ENCODE measurements at regions not wholly inside any gene's neighbourhood (a gene's known extent, or its start where the extent isn't known, plus 50 kb on each side); places are given as distances from the start of the nearest gene placed in this dataset.

- no peak for DNase-seq
Observed at GRCh38 chr2:103526757-103527156, 764.9 kb downstream of the TMEM182 start.

- DNase-seq, result peak; percentile 46
Observed at GRCh38 chr2:103527278-103527677, 765.4 kb downstream of the TMEM182 start.

GRCh38 chr2:103529798-103530502 lies 768.1 kb downstream of the TMEM182 start:
- no peak for DNase-seq

- DNase-seq, result no peak
Observed at GRCh38 chr2:103552775-103553174, 790.9 kb downstream of the TMEM182 start.

- DNase-seq, result no peak
Observed at GRCh38 chr2:103594823-103595222, 833.0 kb downstream of the TMEM182 start.

GRCh38 chr2:103605071-103605780 lies 843.4 kb downstream of the TMEM182 start:
- peak; percentile 33 for DNase-seq

GRCh38 chr2:103615611-103616105 lies 853.8 kb downstream of the TMEM182 start:
- no peak for DNase-seq

GRCh38 chr2:103616891-103617290 lies 855.1 kb downstream of the TMEM182 start:
- DNase-seq, result no peak

- no peak for DNase-seq
Observed at GRCh38 chr2:103618112-103618511, 856.3 kb downstream of the TMEM182 start.

- DNase-seq, result no peak
Observed at GRCh38 chr2:103627301-103627700, 865.5 kb downstream of the TMEM182 start.

- DNase-seq, result no peak
Observed at GRCh38 chr2:103638978-103639377, 877.1 kb downstream of the TMEM182 start.

- DNase-seq, result no peak
Observed at GRCh38 chr2:103656558-103656957, 894.7 kb downstream of the TMEM182 start.

- DNase-seq, result no peak
Observed at GRCh38 chr2:103660519-103660918, 898.7 kb downstream of the TMEM182 start.

GRCh38 chr2:103660947-103661346 lies 899.1 kb downstream of the TMEM182 start:
- DNase-seq, result no peak

- no peak for DNase-seq
Observed at GRCh38 chr2:103664690-103665089, 902.9 kb downstream of the TMEM182 start.

- DNase-seq, result peak; percentile 19
Observed at GRCh38 chr2:103667335-103667884, 905.6 kb downstream of the TMEM182 start.

- DNase-seq, result no peak
Observed at GRCh38 chr2:103669531-103669930, 907.7 kb downstream of the TMEM182 start.
